GM21360 (cell line): ENCODE measurements at regions not wholly inside any gene's neighbourhood (a gene's known extent, or its start where the extent isn't known, plus 50 kb on each side); places are given as distances from the start of the nearest gene placed in this dataset.

Experiments used
- ATAC-seq: cut with Tn5 transposase; IDR thresholded peaks from one replicate; pipeline ENCODE4 v1.9.1; 2021; ENCODE audit warnings: mild to moderate bottlenecking, moderate library complexity; ENCODE audit not compliant: unreplicated experiment

- no peak for ATAC-seq
Measured at GRCh38 chr3:46146548-46146947, 61.6 kb downstream of the CCR1 start.

- ATAC-seq, result no peak
Measured at GRCh38 chr3:46146021-46146420, 62.1 kb downstream of the CCR1 start.

- ATAC-seq, result no peak
Measured at GRCh38 chr3:46145147-46145546, 63.0 kb downstream of the CCR1 start.

- no peak for ATAC-seq
Measured at GRCh38 chr3:46143951-46144473, 64.1 kb downstream of the CCR1 start.

- no peak for ATAC-seq
Measured at GRCh38 chr3:46141813-46142212, 66.3 kb downstream of the CCR1 start.

- ATAC-seq, result no peak
Measured at GRCh38 chr3:46138581-46138980, 69.5 kb downstream of the CCR1 start.

- ATAC-seq, result no peak
Measured at GRCh38 chr3:46135475-46135874, 72.6 kb downstream of the CCR1 start.

- no peak for ATAC-seq
Measured at GRCh38 chr3:46133285-46133684, 74.8 kb downstream of the CCR1 start.

GRCh38 chr3:46132565-46132964, 75.5 kb downstream of the CCR1 start:
- no peak for ATAC-seq

- no peak for ATAC-seq
Measured at GRCh38 chr3:46131884-46132450, 76.1 kb downstream of the CCR1 start.

- ATAC-seq, result no peak
Measured at GRCh38 chr3:46130631-46131310, 77.3 kb downstream of the CCR1 start.

GRCh38 chr3:46129588-46130272, 78.4 kb downstream of the CCR1 start:
- no peak for ATAC-seq

GRCh38 chr3:46127503-46127902, 80.6 kb downstream of the CCR1 start:
- ATAC-seq, result no peak

- no peak for ATAC-seq
Measured at GRCh38 chr3:46124216-46125177, 83.6 kb downstream of the CCR1 start.

GRCh38 chr3:46123646-46124045, 84.5 kb downstream of the CCR1 start:
- no peak for ATAC-seq

GRCh38 chr3:46122091-46122490, 86.0 kb downstream of the CCR1 start:
- ATAC-seq, result no peak

GRCh38 chr3:46120983-46121382, 87.1 kb downstream of the CCR1 start:
- no peak for ATAC-seq

- ATAC-seq, result no peak
Measured at GRCh38 chr3:46119709-46120498, 88.2 kb downstream of the CCR1 start.

- no peak for ATAC-seq
Measured at GRCh38 chr3:46119253-46119652, 88.9 kb downstream of the CCR1 start.

- no peak for ATAC-seq
Measured at GRCh38 chr3:46116996-46117395, 89.7 kb upstream of the XCR1 start.
